Heart left ventricle (tissue), 16 donors: ENCODE measurements at regions not wholly inside any gene's neighbourhood (a gene's known extent, or its start where the extent isn't known, plus 50 kb on each side); places are given as distances from the start of the nearest gene placed in this dataset.

Source experiments
- ATAC-seq, 4 donors: fragments of 200-7000 bp; cut with Tn5 transposase; one replicate each; pipeline ENCODE4 v1.9.1; 2020 to 2022; ENCODE audit warnings: moderate library complexity in 4 of 4, mild to moderate bottlenecking in 3 of 4, moderate number of reproducible peaks in 1 of 4
- DNase-seq, 5 donors: peaks; one replicate each; pipeline ENCODE4 v3.0.0-alpha.2; 2020
- H3K27ac ChIP-seq, 12 donors: fragments of 200-600 bp; sonication (generic) in 4 of 12; one replicate each; pipeline versions ENCODE4 v1.5.0 to v1.8.0; 2016 to 2022; ENCODE audit warnings: mild to moderate bottlenecking in 2 of 12
- H3K27me3 ChIP-seq, 9 donors: fragments of 200-600 bp; sonication (generic) in 2 of 9; one replicate each; pipeline versions ENCODE4 v1.5.1 to v1.8.0; 2016 to 2022; ENCODE audit warnings: mild to moderate bottlenecking in 3 of 9
- H3K36me3 ChIP-seq, 9 donors: fragments of 200-600 bp; sonication (generic) in 2 of 9; one replicate each; pipeline versions ENCODE4 v1.5.0 to v1.8.0; 2018 to 2022; ENCODE audit warnings: mild to moderate bottlenecking in 2 of 9
- H3K4me1 ChIP-seq, 12 donors: fragments of 200-600 bp; sonication (generic) in 4 of 12; one replicate each; pipeline versions ENCODE4 v1.5.0 to v1.8.0; 2016 to 2022; ENCODE audit warnings: mild to moderate bottlenecking in 3 of 12
- H3K4me3 ChIP-seq, 12 donors: fragments of 200-600 bp; sonication (generic) in 4 of 12; one replicate each; pipeline versions ENCODE4 v1.5.0 to v1.8.0; 2017 to 2022; ENCODE audit warnings: mild to moderate bottlenecking in 9 of 12, moderate library complexity in 4 of 12
- H3K9me3 ChIP-seq, 12 donors: fragments of 200-600 bp; sonication (generic) in 4 of 12; one replicate each; pipeline versions ENCODE4 v1.5.0 to v1.8.0; 2016 to 2022; ENCODE audit warnings: mild to moderate bottlenecking in 1 of 12
- CTCF ChIP-seq, 12 donors: fragments of 200-600 bp; sonication (generic) in 4 of 12; IDR thresholded peaks; one replicate each; pipeline versions ENCODE4 v1.5.0 to v1.8.0; 2018 to 2022; ENCODE audit warnings: antibody characterized with exemption in 12 of 12, mild to moderate bottlenecking in 5 of 12
- POLR2A ChIP-seq, 2 donors: fragments of 450-650 bp; IDR thresholded peaks; one replicate each; pipeline ENCODE4 v1.6.1; 2017; ENCODE audit warnings: antibody characterized with exemption in 2 of 2, mild to moderate bottlenecking in 2 of 2, moderate library complexity in 2 of 2
- WGBS, 4 donors: extraction: QIAGEN DNeasy Blood & Tissue Kit in 2 of 4; methylation state at CpG; one replicate each; pipeline versions ENCODE4 v1.1.5 to v1.1.7; 2013 to 2018; 5-methylcytosine and 5-hydroxymethylcytosine counted together
- intact Hi-C, 10 donors: fragments of 100-400 bp; cut with DNase I; formaldehyde crosslinking; loops; one replicate each; pipeline versions ENCODE4 v1.11.1 to v1.14.2; 2022
- donor health status: ischemic (EF 13 %, LVEDD 7.1; RV severe dilation, severe dysfunction).
- donor health status: healthy with polysubstance abuse.
- donor health status: DM: no; HTN: yes; CAD: no.
- donor health status: DM: no; HTN: no; CAD: no.
- donor health status: ischemic (EF 25% LVEDD 6.9; RV normal size, moderate dysfunction).
- donor health status: ischemic (EF 25% LVEDD 5.7; RV mildly dilated, moderate dysfunction).
- donor health status: healthy.
- donor health status: DM: yes; HTN: yes; CAD: no.
- donor health status: ischemic (EF 35%, LVEDD 5.7; RV mildly dilated, moderate dysfunction).
- donor health status: nonischemic (EF 11% LVEDD 7.7; RV severe dilation, severe dysfunction).
- donor health status: DM: yes; HTN: yes; CAD: no.
- donor health status: PGD.
- donor health status: ischemic (EF 29% LVEDD 5.4; RV normal size, mild dysfunction).
- donor health status: nonischemic (EF 23%, LVEDD 6.1; RV moderate dilation, normal function).

GRCh38 chr11:109739379-109739778, 317.4 kb downstream of the C11orf87 start:
- H3K27ac ChIP-seq, result no peak overlapping the region
- peaks cover 0 to 9% (median 0%) of the 10 kb centered on the region in 12 donors for H3K4me1 ChIP-seq
- H3K27me3 ChIP-seq, result no peaks in the 10 kb centered on the region
- TF ChIP-seq POLR2A (IDR thresholded peaks at IDR 0.05), result no peak
- no peak for TF ChIP-seq CTCF (IDR thresholded peaks at IDR 0.05)
- 43 to 68% (median 53%) methylated on average over 2 of the region's 2 CpGs for WGBS, 4 donors
- intact Hi-C loops, result no loop called here
- no peaks in the 10 kb centered on the region for H3K36me3 ChIP-seq
- H3K4me3 ChIP-seq, result no peak overlapping the region
- no peak for ATAC-seq
- H3K9me3 ChIP-seq, result no peaks in the 10 kb centered on the region
- no peak for DNase-seq

GRCh38 chr11:109745996-109746625, 324.1 kb downstream of the C11orf87 start:
- WGBS, 4 donors, result 81 to 86% (median 84%) methylated on average over 4 of the region's 4 CpGs
- H3K27ac ChIP-seq, result no peak overlapping the region

GRCh38 chr11:109747839-109748238, 325.8 kb downstream of the C11orf87 start:
- peak overlapping the region in 1 of 12 donors; percentile 58 for H3K27ac ChIP-seq
- H3K4me3 ChIP-seq, result no peak overlapping the region
- no peak for TF ChIP-seq POLR2A (IDR thresholded peaks at IDR 0.05)
- no peaks in the 10 kb centered on the region for H3K9me3 ChIP-seq
- no peaks in the 10 kb centered on the region for H3K27me3 ChIP-seq
- no peak for DNase-seq
- 78 to 84% (median 81%) methylated on average over 7 of the region's 7 CpGs for WGBS, 4 donors
- ATAC-seq, result peak in 3 of 4 donors; percentile 42 to 64 (median 60)
- intact Hi-C loops, result no loop called here
- H3K4me1 ChIP-seq, result peaks cover 0 to 42% (median 0%) of the 10 kb centered on the region in 12 donors
- H3K36me3 ChIP-seq, result no peaks in the 10 kb centered on the region

More at GRCh38 chr11:109745996-109746625, 324.1 kb downstream of the C11orf87 start:
- Histone ChIP-seq H3K9me3 (no peaks in the 10 kb centered on the region), H3K36me3 (no peaks in the 10 kb centered on the region), H3K4me3 (no peak overlapping the region), H3K4me1 (peaks cover 0 to 30% (median 0%) of the 10 kb centered on the region in 12 donors), H3K27me3 (no peaks in the 10 kb centered on the region)
- intact Hi-C loops, result no loop called here
- DNase-seq, result no peak
- no peak for ATAC-seq
- TF ChIP-seq CTCF (IDR thresholded peaks at IDR 0.05), result no peak
- TF ChIP-seq POLR2A (IDR thresholded peaks at IDR 0.05), result no peak

GRCh38 chr11:109749476-109749875, 327.5 kb downstream of the C11orf87 start:
- TF ChIP-seq CTCF (IDR thresholded peaks at IDR 0.05) (no peak), POLR2A (IDR thresholded peaks at IDR 0.05) (no peak)
- DNase-seq, result no peak
- no peaks in the 10 kb centered on the region for H3K9me3 ChIP-seq
- intact Hi-C loops, result no loop called here
- no peak for ATAC-seq
- WGBS, 4 donors, result 64 to 68% (median 66%) methylated on average over 1 of the region's 1 CpG
- no peaks in the 10 kb centered on the region for H3K27me3 ChIP-seq
- H3K27ac ChIP-seq, result no peak overlapping the region
- peaks cover 0 to 42% (median 0%) of the 10 kb centered on the region in 12 donors for H3K4me1 ChIP-seq
- no peaks in the 10 kb centered on the region for H3K36me3 ChIP-seq
- H3K4me3 ChIP-seq, result no peak overlapping the region

- Histone ChIP-seq H3K27ac (no peak overlapping the region), H3K27me3 (no peaks in the 10 kb centered on the region), H3K4me3 (no peak overlapping the region), H3K4me1 (peaks cover 0 to 42% (median 0%) of the 10 kb centered on the region in 12 donors), H3K36me3 (no peaks in the 10 kb centered on the region), H3K9me3 (no peaks in the 10 kb centered on the region)
- no peak for ATAC-seq
- no peak for TF ChIP-seq POLR2A (IDR thresholded peaks at IDR 0.05)
- no peak for TF ChIP-seq CTCF (IDR thresholded peaks at IDR 0.05)
- intact Hi-C loops, result no loop called here
- WGBS, 4 donors, result 80 to 86% (median 83%) methylated on average over 2 of the region's 2 CpGs
- no peak for DNase-seq
These were observed 329.0 kb downstream of the C11orf87 start for GRCh38 chr11:109750964-109751363.
